ENCODE measurements at regions not wholly inside any gene's neighbourhood (a gene's known extent, or its start where the extent isn't known, plus 50 kb on each side); places are given as distances from the start of the nearest gene placed in this dataset.

DNA sequence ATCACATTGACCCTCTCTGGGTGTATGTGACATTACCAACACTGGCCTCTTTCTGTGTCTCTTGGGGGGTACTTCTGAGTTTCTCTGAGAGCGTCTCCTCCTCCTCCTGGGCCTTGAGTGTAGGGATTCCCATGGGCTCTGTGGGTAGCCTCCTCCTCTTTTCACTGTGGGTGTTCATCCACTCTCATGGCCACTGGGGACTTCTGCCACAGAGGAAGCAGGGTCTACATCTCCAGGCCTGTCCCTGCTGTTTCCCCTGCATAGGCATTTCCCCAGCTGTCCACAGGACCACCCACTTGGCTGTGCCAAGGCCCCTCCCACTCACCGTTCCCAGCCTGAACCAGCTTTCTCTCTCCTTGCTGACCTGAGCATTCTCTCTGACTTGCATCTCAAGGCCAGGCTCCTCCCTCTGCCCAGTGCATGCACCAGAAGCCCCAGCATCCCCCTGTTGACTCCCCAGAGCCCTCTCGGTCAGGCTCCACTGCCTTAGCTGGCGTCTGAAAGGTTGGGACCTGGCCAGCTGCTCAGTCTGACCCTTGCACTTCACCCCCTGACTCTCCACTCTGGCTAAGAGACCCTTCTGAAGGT, 487.6 kb downstream of the GLRX3 start:
- DNase-seq (ENCODE audit: low read depth) = no peak

DNA sequence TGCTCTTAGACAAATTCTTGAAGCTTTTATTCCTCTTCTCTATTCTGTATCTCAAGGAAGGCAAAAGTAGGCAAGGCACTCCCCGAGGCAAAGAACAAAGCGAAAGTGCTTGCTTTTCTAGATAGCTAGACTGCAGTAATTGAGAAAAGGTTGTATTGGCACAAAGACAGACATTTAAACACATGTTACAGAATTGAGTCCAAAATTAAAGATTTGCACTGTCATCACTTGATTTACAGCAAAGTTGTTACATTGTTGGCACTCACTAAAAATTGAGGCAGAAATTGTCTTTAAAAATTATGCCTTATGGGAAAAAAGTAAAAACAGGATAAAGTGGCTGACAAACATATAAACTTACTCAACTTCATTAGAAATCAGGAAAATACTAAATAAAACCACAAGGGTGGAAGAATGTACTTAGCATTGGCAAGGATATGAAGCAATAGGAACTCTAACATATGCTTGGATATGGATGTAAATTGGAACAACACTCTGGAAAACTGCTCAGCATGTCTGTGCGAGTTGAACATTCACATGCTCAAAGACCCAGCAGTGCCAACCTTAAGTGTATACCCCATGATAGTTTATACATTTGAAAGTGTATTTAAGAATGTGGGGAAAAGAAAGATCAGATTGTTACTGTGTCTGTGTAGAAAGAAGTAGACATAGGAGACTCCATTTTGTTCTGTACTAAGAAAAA, 491.3 kb downstream of the GLRX3 start:
- no peak for DNase-seq (ENCODE audit: low read depth)

GRCh38 chr10:130630135-130630534, 493.9 kb downstream of the GLRX3 start:
- DNase-seq (ENCODE audit: low read depth) = no peak

DNA sequence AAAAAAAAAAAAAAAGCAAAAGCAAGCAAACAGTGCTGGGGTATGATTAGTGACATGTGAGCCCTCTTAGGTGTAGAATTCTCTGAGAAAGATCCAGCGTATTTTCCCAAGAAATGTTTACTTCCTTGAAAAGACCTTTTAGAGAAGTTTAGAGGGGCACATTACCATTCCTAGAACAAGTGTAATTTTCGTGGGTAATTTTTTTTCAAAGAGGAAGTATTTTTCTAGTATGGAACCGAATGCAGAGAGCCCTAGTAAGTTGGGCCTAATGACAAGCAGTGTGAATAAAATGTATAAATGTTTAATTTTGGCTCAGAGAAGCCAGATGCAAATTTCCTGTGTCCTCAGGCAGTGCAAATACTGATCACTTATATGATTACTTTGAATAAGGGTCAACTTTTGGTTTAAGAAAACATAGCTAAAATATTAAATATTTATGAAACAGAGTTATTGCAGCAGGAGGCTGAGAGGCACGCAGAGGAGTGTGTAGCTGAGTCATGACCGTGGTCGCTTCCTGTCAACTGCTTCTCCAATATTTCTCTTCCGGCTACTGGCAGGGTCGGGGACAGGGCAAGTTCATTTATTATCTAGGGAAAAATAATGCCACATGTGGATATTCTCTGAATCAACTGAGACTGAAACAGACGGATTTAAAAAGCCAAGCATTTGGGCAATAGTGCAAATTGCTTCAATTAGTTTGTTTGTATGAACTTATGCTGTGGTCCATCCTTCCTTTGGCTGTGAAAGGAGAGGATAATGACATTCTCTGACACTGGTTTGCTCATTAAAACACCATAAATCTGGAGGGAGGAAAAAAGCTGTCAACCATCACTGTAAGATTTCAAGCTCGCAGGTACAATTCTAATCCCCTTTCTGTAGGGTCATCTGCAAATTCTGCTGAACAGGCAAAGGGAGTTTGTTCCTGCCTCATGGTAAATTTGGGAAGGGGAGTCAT, 495.2 kb downstream of the GLRX3 start:
- DNase-seq (ENCODE audit: low read depth) = no peak

DNA sequence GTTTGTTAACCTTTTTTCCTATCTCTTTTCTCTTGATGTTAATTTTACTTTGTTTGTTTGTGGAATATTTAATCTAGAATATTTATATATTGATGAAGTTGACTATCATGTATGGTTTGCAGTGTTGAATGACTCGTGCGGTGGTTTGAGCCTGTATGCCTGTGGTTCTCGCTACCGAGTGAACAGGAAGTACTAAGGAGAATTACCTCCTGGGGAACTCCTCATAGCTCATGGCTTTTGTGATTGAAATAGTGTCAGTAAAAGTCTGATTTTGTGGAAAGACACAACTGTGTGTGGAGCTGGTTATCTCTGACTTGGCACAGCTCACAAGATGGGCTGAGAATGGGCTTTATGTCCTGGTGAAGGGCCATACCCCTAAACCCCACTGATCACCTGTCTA, 498.6 kb downstream of the GLRX3 start:
- DNase-seq (ENCODE audit: low read depth) = no peak

DNA sequence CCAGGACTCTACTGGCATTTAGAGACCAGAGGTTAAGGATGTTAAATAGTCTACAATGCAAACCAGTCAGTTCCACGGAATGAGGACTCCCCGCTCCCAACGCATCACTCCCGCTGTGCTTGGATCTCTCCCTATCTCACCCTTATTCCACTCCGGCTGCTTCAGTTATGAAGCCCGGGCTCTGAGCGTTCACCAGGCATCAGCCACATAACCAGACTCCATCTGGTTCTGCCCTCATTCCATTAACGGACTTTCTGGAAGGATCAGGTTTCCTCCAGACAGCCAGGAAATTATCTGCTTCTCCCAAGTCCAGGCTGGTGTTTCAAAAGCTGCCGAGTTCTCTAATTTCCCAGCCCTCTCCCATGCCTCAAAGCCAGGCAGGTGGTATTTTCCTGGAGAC, 499.3 kb downstream of the GLRX3 start:
- DNase-seq (ENCODE audit: low read depth) = no peak

GRCh38 chr10:130636313-130636930, 500.2 kb downstream of the GLRX3 start:
- no peak for DNase-seq (ENCODE audit: low read depth)

- DNase-seq (ENCODE audit: low read depth) = no peak
Observed at GRCh38 chr10:130637089-130637676, 501.0 kb downstream of the GLRX3 start.

GRCh38 chr10:130638991-130639390, 502.8 kb downstream of the GLRX3 start:
- no peak for DNase-seq (ENCODE audit: low read depth)

DNA sequence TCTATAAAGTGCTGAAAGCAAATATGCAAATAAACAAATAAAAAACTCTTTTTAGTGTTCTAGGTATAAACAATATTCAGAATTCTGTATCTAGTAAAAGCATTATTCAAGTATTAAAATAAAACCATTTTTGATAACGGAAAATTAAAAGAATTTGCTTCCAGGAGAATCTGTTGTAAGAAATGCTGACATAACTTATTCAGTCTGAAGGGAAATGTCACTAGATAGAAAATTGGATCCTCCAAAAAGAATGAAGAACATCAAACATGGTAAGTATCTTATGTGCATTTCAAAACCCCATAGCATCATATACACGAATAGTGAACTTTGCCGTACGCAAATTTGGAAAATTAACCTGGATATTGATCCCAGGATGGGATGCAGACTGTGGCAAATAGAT, 506.7 kb downstream of the GLRX3 start:
- DNase-seq (ENCODE audit: low read depth) = no peak

GRCh38 chr10:130647341-130647740, 511.1 kb downstream of the GLRX3 start:
- no peak for DNase-seq (ENCODE audit: low read depth)

GRCh38 chr10:130648807-130649206, 512.6 kb downstream of the GLRX3 start:
- no peak for DNase-seq (ENCODE audit: low read depth)

DNA sequence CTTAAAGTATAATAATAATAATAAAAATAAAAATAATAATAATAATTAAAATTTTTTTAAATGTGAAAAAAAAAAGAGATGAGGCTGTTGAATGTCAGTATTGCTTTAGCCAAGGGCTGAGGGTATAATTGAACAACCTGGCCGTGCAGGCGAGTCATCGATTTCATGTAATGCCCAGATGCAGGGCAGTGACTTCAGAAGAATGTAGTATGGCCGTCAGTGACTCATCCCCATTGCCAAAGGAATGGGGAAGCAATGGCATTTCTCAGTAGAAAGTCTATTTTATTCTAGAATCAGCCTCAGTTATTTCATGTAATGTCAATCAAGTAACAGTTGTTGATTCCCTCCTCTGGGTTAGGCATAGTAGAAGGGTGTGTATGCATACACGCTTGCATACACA, 516.4 kb downstream of the GLRX3 start:
- DNase-seq (ENCODE audit: low read depth) = no peak

DNA sequence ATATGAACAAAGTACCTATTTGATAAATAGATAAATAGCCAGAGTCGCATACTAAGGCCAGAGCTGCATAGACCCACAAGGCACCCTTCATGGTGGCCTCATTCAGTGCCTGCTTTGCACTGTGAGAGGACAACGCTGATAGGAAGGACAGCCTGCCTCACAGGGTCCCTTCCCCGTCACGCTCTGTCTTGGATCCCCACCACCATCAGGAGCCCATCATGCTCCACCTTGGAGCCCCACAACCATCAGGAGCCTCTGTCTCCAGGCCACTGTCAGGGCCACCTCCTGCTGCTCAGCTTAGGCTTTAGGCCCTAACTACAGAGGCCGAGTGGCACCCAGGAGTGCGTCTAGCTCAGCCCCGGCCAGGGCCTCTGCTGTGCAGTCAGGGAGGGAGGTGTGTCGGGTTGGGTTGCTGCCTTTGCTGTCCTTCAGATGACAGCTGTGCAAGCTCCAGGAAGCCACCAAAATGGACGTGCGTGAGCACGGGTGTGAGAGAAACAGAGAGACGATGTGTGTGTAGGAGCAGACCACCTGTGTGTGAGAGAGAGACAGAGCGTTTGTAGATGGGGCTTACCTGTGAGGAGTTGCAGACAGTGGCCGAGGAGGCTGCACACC, 516.9 kb downstream of the GLRX3 start:
- no peak for DNase-seq (ENCODE audit: low read depth)

DNA sequence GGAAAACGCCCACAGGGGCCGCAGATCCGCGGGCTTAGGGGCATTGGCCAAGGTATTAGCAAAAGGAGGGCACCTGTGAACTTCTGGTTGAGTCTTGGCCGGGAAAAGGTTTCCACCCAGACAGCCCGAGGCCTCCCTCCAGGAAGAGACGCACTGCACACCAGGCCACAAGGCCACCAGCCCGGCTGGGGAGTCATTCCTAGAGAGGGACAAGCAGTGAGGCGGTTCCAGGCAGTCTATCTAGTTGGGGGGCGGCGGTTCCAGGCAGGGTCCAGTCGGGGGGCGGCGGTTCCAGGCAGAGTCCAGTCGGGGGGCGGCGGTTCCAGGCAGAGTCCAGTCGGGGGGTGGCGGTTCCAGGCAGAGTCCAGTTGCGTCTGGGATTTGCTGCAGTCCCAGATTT, 518.5 kb downstream of the GLRX3 start:
- no peak for DNase-seq (ENCODE audit: low read depth)

GRCh38 chr10:130655313-130656186, 519.4 kb downstream of the GLRX3 start:
- DNase-seq (ENCODE audit: low read depth) = no peak

GRCh38 chr10:130656187-130656575, 520.0 kb downstream of the GLRX3 start:
- no peak for DNase-seq (ENCODE audit: low read depth)

DNA sequence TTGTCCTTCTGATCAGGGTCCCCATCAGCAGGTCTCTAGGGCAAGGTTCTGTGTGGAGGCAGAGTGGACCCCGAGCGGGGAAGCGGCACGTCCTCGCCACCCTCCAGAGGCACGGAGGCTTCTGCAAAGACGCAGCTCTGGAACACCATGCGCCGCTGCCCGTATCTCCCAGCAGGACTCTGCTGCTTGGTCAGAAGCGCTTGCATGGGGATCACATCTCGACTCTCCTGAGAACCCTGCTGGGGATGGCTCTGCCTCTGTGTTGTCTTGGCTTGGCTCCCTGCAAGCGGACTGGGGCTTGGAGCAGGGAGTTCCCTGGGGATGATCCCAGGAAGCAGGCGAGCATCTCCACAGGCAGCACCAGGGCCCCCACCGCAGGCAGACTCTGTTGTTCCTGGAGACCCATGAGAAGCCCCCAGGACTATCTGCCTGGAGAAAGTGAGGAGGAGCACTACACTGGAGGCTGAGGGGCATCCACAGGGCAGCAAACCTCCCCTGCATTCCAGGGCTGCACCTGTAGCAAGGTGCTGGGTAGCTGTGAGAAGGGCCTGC, 520.5 kb downstream of the GLRX3 start:
- DNase-seq (ENCODE audit: low read depth) = no peak

- DNase-seq (ENCODE audit: low read depth) = no peak
Observed at GRCh38 chr10:130658687-130659290, 522.6 kb downstream of the GLRX3 start.

GRCh38 chr10:130659528-130659927, 523.3 kb downstream of the GLRX3 start:
- DNase-seq (ENCODE audit: low read depth) = no peak
